Epithelial cell of prostate (primary cell): ENCODE measurements at regions not wholly inside any gene's neighbourhood (a gene's known extent, or its start where the extent isn't known, plus 50 kb on each side); places are given as distances from the start of the nearest gene placed in this dataset.

Experiments used
- DNase-seq: peaks from one replicate; pipeline ENCODE4 v3.0.0-alpha.2; 2011; ENCODE audit warnings: low read depth, low spot score
- H3K27ac ChIP-seq: fragments of 450-650 bp; 2 replicates; pipeline ENCODE4 v1.5.1; 2017; ENCODE audit warnings: mild to moderate bottlenecking

- H3K27ac ChIP-seq = no peak overlapping the region
- DNase-seq = no peak
Observed at GRCh38 chr4:112885897-112886296, 163.6 kb upstream of the ANK2 start.

DNA sequence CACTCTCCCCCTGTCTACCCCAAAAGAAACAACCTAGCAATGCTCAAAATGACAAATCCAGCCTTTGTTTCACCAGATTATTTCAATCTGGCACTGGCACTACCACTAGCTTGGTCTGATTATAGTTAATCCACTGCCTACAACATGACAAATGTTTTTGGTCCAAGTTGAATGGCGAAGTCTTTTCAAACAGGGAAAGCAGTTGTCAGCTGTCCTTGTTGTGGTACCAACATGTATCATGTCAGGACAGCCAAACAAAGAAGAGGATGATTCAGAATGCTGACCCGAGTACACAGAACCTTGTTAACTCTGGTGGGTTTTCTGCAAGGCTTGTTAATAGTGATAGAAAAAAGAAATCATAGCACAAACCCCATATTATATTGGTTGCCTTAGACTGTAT lies 160.8 kb upstream of the ANK2 start:
- H3K27ac ChIP-seq = no peak overlapping the region
- no peak for DNase-seq

- no peak for DNase-seq
- H3K27ac ChIP-seq = no peak overlapping the region
Observed at GRCh38 chr4:112889199-112889598, 160.3 kb upstream of the ANK2 start.

DNA sequence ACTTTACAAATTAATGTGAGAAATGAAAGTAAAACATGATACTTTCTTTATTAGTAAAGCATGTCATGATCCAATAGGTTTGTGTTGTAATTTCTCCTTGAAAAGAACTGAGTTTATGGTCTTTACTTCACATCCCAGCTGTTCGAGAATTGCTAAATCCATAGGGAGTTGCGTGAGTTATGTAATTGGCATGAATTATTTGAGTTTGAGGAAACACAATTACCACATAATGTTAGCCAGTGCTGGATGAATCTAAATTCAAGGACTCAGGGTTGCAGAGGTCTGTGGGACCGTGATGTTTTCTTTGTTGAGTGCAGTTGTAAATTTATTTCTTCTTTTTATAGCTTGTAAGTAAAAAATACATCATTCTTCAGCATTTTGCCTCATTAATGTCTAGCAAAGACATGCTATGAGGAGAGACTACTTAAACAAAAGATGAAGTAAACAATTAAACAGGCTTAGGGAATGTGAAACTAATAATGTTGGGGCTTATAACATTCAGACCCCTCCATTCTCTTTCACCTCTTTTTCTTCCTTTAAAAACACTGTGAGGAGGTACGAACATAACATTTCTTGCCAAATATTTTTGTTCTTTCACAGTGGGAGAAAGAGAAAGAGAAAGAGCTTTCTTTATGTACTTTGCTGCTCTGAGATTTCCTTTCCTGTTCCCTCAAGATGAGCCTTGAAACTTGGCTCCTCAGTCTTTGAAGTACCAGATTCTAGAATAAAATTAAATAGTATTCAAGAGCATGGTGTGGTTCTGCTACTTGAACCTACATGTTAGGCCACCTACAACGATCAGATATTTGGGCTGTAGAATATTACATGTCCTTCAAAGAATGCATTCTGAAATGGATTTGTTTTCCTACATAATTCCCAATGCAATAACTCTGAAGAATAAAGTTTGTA lies 159.6 kb upstream of the ANK2 start:
- no peak for DNase-seq
- no peak overlapping the region for H3K27ac ChIP-seq

DNA sequence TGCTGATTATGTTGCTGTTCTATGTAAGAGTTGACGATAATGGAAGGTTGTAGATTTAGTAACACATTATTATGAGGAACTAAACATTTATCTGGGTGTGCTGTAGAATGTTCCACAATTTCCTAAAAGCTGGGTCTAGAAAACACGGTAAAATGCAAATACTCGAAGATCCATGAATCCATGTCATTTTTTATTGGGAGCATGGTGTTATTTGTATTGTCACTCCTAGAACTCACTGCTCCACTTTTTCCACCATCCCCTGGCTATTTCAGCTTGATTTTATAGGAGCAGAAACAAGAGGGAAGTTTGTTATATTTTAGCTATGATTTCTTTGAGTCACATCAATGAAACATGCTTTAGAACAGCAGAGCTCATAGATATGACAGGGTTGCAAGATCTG lies 155.0 kb upstream of the ANK2 start:
- no peak overlapping the region for H3K27ac ChIP-seq
- no peak for DNase-seq

DNA sequence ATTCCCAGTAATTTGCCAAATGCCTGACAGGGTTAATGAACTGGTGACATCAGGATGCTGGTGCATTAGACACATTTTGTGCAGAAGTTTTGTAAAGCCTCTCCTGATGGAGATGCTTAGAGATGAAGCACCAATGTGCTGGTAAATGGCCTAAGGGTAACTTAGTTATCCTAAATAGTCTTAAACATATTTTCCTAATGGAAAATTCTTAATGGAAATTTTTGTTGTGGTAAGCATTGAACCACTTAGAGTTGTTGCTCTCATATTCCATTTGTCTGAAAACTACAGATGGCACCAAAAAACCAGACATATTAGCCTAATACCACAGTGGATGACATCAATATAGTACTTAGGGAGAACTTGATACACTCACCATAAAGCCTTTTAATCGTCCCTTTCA lies 154.5 kb upstream of the ANK2 start:
- no peak for DNase-seq

DNA sequence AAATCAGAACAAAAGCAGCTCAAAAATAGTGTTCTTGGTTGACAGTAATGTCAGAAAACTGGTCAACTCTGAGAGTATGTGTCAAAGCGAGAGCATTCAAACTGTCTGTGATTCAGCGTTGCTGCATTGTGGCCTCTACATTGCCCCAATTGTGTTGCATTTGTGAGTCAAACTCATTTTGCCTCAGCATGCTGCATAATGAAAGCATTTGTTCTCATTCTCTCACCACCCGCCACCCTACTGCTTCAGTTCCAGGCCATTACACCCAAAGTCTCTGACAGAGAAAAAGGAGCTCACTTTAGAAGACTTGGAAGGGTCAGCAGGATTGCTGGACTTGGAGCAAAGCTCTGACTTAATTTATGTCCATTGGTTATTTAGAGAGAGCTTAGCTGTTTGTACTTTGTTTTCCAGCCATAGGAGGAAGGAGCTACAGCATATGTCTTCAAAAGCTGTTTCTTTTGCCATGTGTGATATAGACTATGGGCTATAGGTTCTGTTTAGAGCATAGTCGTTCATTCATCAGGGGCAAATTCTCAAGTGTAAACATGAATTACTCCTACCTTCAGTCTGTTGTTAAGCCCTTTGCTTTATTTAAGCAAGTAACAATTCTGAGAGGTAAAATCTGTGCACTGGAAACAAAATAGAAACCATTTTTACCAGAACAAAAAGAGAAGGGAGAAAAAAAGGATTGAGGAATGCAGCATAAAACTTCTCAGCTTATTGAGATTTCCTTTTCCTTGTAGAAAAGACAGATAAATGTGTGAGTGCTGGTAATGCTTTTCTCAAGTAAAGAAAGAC lies 153.4 kb upstream of the ANK2 start:
- no peak overlapping the region for H3K27ac ChIP-seq
- peak; percentile 20 for DNase-seq

More for the DNA sequence above, 154.5 kb upstream of the ANK2 start:
- no peak overlapping the region for H3K27ac ChIP-seq

- H3K27ac ChIP-seq = no peak overlapping the region
- no peak for DNase-seq
Observed at GRCh38 chr4:112896609-112897190, 152.8 kb upstream of the ANK2 start.

GRCh38 chr4:112897543-112897942 lies 151.9 kb upstream of the ANK2 start:
- no peak overlapping the region for H3K27ac ChIP-seq
- no peak for DNase-seq

DNA sequence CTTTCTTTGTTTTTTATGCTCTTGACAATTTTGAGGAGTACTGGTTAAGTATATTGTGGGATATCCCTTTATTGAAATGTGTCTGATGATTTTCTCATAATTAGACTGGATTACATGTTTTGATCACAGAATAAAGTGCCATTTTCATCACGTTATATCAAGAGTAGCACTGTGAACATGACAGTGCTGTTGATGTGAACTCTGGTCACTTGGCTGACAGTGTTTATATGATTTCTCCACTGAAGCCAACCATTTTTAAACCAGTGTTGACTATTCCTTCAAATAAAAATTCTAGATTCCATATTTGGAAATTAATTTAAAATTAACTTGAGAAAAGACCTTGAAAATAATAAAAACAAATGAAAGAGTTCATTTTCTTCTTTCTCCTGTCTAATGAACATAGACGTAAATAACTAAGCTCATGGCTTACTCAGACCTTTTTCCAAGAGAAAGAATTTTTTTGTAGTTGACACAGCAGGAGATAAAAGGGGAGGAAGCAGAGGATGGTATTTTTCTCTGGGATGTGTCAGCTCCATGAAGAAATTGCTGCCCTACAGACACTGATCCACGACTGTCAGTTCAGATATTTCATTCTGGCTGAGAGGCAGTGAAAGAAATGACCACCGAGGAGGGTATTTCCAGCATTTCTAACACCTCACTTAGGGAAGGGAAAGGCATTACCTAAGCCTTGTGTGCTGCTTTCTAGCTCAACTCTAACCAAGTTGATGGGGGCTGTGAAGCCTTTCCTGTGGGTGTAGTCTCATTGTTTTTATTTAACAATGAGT lies 150.9 kb upstream of the ANK2 start:
- no peak for DNase-seq
- no peak overlapping the region for H3K27ac ChIP-seq

- no peak overlapping the region for H3K27ac ChIP-seq
- no peak for DNase-seq
Observed at GRCh38 chr4:112900416-112900815, 149.0 kb upstream of the ANK2 start.

DNA sequence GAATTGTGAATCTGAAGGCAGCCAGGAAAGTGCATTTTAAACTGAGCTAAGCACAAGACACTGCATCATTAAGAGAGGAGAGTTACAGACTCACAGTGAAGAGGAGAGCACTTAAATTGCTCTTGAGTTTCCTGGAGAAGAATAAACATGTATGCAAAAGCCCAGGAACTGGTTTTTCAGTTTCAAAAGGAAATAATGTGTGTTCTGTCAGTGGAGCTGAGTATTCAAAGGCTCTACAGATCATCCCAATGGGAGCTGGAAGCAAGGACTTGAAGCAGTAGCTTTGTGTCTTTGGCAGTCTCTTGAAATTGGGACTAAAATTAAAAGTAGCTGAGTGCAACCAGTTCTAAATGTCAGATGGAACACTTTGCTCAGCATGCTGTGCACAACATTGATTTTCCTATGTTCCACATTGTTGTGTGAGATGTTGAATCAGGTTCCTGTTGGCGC lies 147.5 kb upstream of the ANK2 start:
- no peak overlapping the region for H3K27ac ChIP-seq
- no peak for DNase-seq

DNA sequence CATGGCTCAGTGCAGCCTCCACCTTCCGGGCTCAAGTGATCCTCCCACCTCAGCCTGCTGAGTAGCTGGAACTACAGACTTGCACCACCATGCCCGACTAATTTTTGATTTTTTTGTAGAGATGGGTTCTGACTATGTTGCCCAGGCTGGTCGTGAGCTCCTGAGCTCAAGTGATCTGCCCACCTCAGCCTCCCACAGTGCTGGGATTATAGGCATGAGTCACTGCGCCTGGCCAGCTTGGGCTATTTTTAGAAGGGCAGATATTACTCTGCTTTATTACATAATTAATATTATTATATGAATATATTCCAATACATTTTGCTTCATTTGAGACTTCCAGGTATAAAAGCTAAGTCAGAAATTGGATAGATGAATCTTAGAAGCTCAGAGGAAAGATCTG lies 143.7 kb upstream of the ANK2 start:
- H3K27ac ChIP-seq = no peak overlapping the region
- DNase-seq = no peak

DNA sequence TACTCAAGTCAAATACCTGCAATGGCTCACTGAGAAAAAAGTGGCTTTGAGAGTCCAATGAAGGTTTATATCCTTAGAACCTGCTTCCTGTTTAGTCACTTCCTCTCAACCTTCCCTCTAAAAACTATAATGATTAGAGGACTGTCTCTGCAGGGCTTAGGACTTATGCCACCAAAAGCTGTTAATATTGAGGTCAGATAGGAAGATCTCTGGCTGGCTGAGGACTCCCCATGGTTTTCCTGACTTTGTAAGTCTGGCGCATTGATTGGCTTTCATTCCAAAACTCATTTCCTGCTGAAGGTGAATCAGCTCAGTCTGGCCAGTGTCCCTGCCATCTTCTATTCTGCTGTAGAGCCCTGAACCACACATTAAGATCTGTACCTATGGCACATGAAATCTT lies 140.9 kb upstream of the ANK2 start:
- H3K27ac ChIP-seq = no peak overlapping the region
- no peak for DNase-seq

DNA sequence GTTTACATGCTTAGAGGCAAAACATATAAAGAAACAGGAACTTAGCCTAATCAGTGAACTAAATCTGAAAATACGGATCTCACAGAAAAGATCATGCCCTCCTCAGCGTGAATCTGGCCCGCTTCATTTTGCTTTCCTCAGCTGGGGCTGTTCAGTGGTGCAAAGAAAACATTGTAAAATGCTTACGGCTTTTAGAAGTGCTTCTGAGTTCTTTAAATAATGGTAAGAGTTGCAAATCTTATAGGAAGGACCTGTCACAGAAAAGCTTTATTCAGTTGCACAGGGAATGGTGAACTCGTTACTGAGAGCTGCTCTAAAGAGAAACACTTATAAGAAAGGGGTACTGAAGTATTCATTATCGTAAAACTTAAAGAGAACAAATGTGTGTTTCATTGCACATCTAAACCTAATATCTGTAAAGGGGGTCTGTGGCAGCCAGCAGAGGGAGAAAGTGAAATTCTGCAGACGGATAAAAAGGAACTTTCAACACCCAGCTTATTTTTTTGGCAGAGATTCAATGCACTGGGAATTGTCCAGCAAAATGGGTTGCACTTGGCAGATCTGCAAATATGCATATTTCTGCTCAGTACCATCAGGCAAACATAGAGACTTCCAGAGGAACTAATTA lies 139.2 kb upstream of the ANK2 start:
- H3K27ac ChIP-seq = no peak overlapping the region

GRCh38 chr4:112916868-112917267 lies 132.6 kb upstream of the ANK2 start:
- DNase-seq = no peak

More for the DNA sequence above, 139.2 kb upstream of the ANK2 start:
- DNase-seq = no peak

GRCh38 chr4:112923516-112923915 lies 125.9 kb upstream of the ANK2 start:
- no peak overlapping the region for H3K27ac ChIP-seq
- DNase-seq = no peak

More at GRCh38 chr4:112916868-112917267, 132.6 kb upstream of the ANK2 start:
- no peak overlapping the region for H3K27ac ChIP-seq

DNA sequence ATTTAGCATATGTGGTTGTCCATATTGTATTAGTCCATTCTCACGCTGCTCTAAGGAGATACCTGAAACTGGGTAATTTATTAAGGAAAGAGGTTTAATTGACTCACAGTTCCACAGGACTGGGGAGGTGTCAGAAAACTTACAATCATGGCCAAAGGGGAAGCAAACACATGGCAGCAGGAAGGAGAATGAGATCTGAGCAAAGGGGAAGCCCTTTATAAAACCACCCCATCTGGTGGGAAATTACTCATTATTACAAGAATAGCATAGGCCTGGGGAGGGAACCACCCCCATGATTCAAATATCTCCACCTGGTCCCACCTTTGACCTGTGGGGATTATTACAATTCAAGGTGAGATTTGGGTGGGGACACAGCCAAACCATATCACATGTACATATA lies 122.6 kb upstream of the ANK2 start:
- no peak for DNase-seq
- H3K27ac ChIP-seq = no peak overlapping the region

GRCh38 chr4:112927544-112927943 lies 121.9 kb upstream of the ANK2 start:
- no peak overlapping the region for H3K27ac ChIP-seq
- DNase-seq = no peak

DNA sequence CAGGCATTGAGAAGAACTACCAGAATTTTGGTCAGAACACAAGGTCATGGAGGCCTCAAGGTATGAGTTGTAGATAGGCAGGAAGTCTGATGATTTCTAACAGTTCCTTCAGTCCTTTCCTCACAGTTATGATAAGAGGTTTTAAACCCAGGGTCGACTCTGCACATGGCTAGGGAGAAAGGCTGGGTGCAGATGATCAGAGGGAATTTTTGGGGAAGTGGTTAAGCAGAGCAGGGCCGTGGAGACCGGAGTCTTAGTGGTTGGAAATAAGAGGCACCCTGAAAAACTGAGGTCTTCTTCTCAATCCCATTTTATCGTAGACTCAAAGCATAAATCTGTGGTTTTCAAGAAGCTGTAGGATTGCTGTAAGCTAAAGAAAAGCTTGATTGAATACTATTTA lies 118.5 kb upstream of the ANK2 start:
- no peak overlapping the region for H3K27ac ChIP-seq
- DNase-seq = no peak
